Stimulated activated CD4-positive, alpha-beta T cell treated with anti-CD3 and anti-CD28 coated beads, Interleukin-15, amount 100 ng/mL, for 48 hours (primary cell): ENCODE measurements at regions not wholly inside any gene's neighbourhood (a gene's known extent, or its start where the extent isn't known, plus 50 kb on each side); places are given as distances from the start of the nearest gene placed in this dataset.

ENCODE experiments used
- DNase-seq, 2 donors: peaks; one replicate each; pipeline ENCODE4 v3.0.0-alpha.2; 2020; ENCODE audit warnings: low read depth in 2 of 2

DNA sequence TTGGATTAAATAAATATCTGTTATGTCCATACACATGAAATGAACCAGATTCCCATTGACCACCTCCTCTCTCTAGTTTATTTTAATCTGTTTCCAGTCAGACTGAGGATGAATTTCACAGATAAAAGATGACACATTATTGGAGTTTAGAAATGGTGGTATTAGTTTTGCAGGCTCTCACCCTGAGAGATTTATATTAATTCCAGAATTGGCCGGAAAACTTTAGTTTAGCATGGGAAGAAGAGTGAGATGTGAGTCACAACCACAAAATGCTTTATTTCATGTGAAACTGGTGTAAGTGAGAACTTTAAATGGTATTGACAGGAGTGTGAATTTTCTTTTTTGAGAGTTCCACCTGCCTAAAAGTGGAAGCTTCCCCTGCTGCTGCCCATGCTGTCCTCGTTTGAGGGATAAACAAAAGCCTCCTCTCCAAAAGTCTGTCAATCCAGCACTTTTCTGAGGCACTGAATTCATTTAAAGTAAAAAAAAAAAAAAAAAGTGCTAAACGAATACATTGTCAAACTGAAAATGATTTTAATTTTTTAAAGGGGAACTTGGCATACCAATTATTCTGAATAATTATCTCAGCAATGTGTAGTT is 65.1 kb upstream of the EPHA3 start:
- no peak for DNase-seq

DNA sequence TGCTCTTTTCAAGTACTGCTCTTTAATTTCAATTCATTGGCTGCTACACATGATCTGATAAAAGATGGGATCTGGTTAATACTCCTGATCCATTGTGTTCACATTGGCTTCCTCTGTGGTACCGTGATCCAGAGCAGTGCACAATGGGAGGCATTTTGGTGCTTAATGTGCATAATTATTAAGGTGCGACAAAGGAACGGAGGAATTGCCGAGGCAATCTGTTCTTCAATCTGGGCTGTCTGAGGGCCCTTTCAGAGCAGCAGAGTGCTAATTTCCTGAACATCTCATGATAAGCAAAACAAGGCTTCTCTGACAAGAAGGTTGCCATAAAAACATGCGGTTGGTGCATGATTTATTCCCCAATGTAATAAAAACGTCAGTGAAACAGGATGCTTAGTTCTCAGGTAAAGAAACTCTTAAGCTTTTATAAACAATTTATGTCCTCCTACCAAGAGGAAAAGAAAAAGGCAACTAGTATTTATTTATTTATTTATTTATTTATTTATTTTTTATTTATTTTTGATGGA is 64.0 kb upstream of the EPHA3 start:
- DNase-seq: no peak

DNA sequence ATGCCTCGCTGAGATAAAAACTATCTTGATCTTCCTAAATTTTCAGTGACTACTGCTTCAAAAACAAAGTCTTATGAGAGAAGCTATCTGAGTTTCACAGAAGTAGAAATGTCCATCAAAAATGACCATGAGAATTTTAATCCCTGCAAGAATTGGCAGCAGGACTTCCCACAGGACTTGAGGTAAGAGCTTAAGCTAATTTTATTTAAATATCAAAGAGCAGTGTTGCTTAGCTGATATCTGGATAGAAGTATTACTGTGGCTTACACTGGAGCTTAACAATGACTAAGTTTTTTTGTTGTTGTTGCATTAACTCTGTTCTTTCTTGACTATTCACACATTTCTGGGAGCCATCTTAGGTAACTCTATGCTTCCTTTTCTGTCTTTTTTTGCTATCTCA is 60.8 kb upstream of the EPHA3 start:
- DNase-seq: no peak

DNA sequence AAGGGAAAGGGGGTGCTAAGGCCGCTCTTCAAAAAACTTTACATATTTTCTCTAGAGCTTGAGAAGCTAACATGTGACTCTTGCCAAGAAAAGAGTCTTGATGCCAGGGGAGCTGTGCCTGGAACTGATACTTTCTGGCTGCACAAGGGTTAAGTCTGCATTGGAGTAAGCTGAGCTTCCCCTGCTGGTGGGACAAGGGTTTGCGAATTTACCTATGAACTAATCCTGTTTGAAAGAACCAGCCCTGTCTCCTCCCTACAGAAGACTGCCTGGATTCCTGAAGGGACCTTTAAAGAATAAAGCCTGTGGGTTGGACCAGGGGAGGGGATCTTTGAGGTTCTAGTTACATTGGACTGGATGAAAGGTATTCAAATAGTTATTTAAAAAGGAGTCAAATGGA is 58.3 kb upstream of the EPHA3 start:
- DNase-seq: no peak

DNA sequence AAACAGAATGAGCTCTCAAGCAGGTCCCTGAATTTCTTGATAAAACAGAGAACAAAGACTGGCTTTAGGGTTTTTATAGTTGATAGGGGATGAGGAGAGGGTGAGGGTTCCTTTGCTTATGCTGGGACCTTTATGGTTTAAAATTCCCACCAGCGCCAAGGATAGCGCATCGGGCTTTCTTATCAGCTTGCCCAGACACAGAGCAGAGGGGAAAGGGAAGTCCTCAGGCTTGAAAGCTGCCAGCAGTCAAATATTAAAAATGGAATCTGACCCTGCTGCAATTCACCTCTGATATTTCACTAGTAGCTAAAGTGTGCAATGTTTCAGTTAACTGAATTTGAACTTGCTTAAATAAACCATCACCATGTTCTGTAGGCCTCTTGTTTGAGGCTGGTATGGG is 55.0 kb upstream of the EPHA3 start:
- DNase-seq: no peak

DNA sequence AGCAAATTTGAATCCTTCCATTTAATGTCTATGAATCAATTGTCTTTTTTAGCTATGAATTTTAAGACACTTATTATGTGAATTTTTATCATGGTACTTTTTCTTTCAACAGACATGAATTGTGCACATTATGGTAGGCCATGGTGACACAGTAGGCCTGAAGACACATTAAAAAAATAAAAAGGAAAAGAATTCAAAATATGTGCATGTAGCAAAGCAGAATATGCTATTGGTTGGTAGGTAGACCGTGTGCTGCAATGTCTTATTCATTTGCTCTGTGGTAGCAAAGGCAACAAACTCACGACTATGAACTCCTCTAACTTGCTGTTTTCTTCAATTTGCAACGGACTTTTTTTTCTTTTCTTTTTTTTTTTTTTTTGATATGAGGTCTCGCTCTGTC is 50.0 kb upstream of the EPHA3 start:
- DNase-seq: no peak
